B cell (primary cell): ENCODE measurements at regions not wholly inside any gene's neighbourhood (a gene's known extent, or its start where the extent isn't known, plus 50 kb on each side); places are given as distances from the start of the nearest gene placed in this dataset.

Source experiments
- ATAC-seq: fragments of 200-7000 bp; cut with Tn5 transposase; one replicate; pipeline ENCODE4 v1.10.0; 2021; ENCODE audit warnings: low read depth, mild to moderate bottlenecking, moderate number of reproducible peaks, moderate library complexity
- CTCF ChIA-PET: fragments of 350-600 bp; sonication (Branson Sonifier 250); formaldehyde crosslinking; loops from one replicate; lab custom pipeline; 2021; ENCODE audit warnings: antibody characterized with exemption, inconsistent platforms; lab: Charles Lee
- POLR2A ChIA-PET: fragments of 350-600 bp; sonication (Branson Sonifier 250); formaldehyde crosslinking; loops from one replicate; lab custom pipeline; 2021; ENCODE audit warnings: antibody characterized with exemption; lab: Charles Lee
- DNase-seq: peaks from one replicate; pipeline ENCODE4 v3.0.0; 2013
- H2AFZ ChIP-seq: 2 replicates; pipeline ENCODE4 v1.6.1; 2012; ENCODE audit warnings: mild to moderate bottlenecking, low read depth, low read length; ENCODE audit not compliant: insufficient read depth, poor library complexity, severe bottlenecking
- H3K27ac ChIP-seq, 2 donors: 1 replicate in 1 of 2; 2 replicates in 1 of 2; pipeline ENCODE4 v1.5.1; 2012 to 2013; ENCODE audit warnings: low read length in 2 of 2, mild to moderate bottlenecking in 2 of 2, moderate library complexity in 1 of 2
- H3K27me3 ChIP-seq, 4 experiments: fragments of 200-600 bp in 1 of 4; sonication (generic) in 1 of 4; replicated peaks in 1 of 4; 1 replicate in 2 of 4; 2 replicates in 2 of 4; pipeline versions ENCODE4 v1.6.1 to v1.7.0; 2013 to 2016; ENCODE audit warnings: low read length in 3 of 4, mild to moderate bottlenecking in 2 of 4, mixed read lengths in 1 of 4, moderate library complexity in 1 of 4; ENCODE audit not compliant: insufficient read depth in 4 of 4, control insufficient read depth in 3 of 4; ENCODE audit errors: control extremely low read depth in 1 of 4
- H3K36me3 ChIP-seq, 2 experiments: replicated peaks in 1 of 2; 1 replicate in 1 of 2; 2 replicates in 1 of 2; pipeline versions ENCODE4 v1.6.1 to v1.7.1; 2013; ENCODE audit warnings: low read length in 1 of 2; ENCODE audit not compliant: insufficient read depth in 2 of 2, control insufficient read depth in 1 of 2; ENCODE audit errors: control extremely low read depth in 1 of 2, extremely low read depth in 1 of 2
- H3K4me1 ChIP-seq, 2 donors: fragments of 200-600 bp in 1 of 2; sonication (generic) in 1 of 2; 1 replicate in 1 of 2; 2 replicates in 1 of 2; pipeline versions ENCODE4 v1.5.1 to v1.6.1; 2013 to 2017; ENCODE audit warnings: low read length in 2 of 2; ENCODE audit not compliant: control insufficient read depth in 2 of 2, insufficient read depth in 2 of 2
- H3K4me2 ChIP-seq: replicated peaks from 2 replicates; pipeline ENCODE3; 2012; ENCODE audit warnings: mild to moderate bottlenecking, low read depth, low read length; ENCODE audit not compliant: poor library complexity, severe bottlenecking
- H3K4me3 ChIP-seq, 5 experiments: fragments of 200-600 bp in 1 of 5; sonication (generic) in 1 of 5; 1 replicate in 3 of 5; 2 replicates in 2 of 5; pipeline versions ENCODE4 v1.5.1 to v1.7.0; 2011 to 2016; ENCODE audit warnings: low read length in 4 of 5, mild to moderate bottlenecking in 4 of 5, low read depth in 2 of 5, control low read depth in 1 of 5, moderate library complexity in 1 of 5; ENCODE audit not compliant: insufficient read depth in 1 of 5; ENCODE audit errors: control extremely low read depth in 1 of 5, extremely low read depth in 1 of 5
- H3K79me2 ChIP-seq: fragments of 200-600 bp; sonication (generic); one replicate; pipeline ENCODE4 v1.6.0; 2016; ENCODE audit warnings: low read length; ENCODE audit not compliant: control insufficient read depth, insufficient read depth
- H3K9ac ChIP-seq: fragments of 200-600 bp; sonication (generic); 2 replicates; pipeline ENCODE4 v1.6.1; 2017; ENCODE audit warnings: mild to moderate bottlenecking, low read length, moderate library complexity
- H3K9me3 ChIP-seq, 3 donors: one replicate each; pipeline versions ENCODE4 v1.6.1 to v1.7.1; 2013; ENCODE audit warnings: low read length in 2 of 3; ENCODE audit not compliant: control insufficient read depth in 2 of 3, insufficient read depth in 1 of 3; ENCODE audit errors: control extremely low read depth in 1 of 3
- H4K20me1 ChIP-seq: 2 replicates; pipeline ENCODE4 v1.6.0; 2012; ENCODE audit warnings: mild to moderate bottlenecking, low read length; ENCODE audit not compliant: insufficient read depth, control insufficient read depth, poor library complexity, severe bottlenecking
- H3K27ac Mint-ChIP-seq: one replicate; pipeline ENCODE4 v1.8.0; 2021; ENCODE audit warnings: mixed read lengths
- H3K27me3 Mint-ChIP-seq: one replicate; pipeline ENCODE4 v1.8.0; 2021; ENCODE audit warnings: mixed read lengths
- H3K4me1 Mint-ChIP-seq: one replicate; pipeline ENCODE4 v1.8.0; 2021; ENCODE audit warnings: mixed read lengths
- H3K4me3 Mint-ChIP-seq: one replicate; pipeline ENCODE4 v1.8.0; 2021; ENCODE audit warnings: mixed read lengths
- H3K9me3 Mint-ChIP-seq: one replicate; pipeline ENCODE4 v1.8.0; 2022; ENCODE audit warnings: mixed read lengths; ENCODE audit not compliant: insufficient read depth
- EZH2 ChIP-seq: IDR thresholded peaks from 2 replicates; pipeline ENCODE4 v1.6.1; 2012; ENCODE audit warnings: borderline replicate concordance, low read depth, mild to moderate bottlenecking, moderate library complexity, low read length; ENCODE audit not compliant: insufficient read depth, poor library complexity, severe bottlenecking
- WGBS: methylation state at CpG from one replicate; pipeline ENCODE4 v1.1.5; 2013; ENCODE audit warnings: missing lambda C conversion rate; ENCODE audit not compliant: insufficient coverage; 5-methylcytosine and 5-hydroxymethylcytosine counted together
- intact Hi-C: fragments of 100-400 bp; cut with micrococcal nuclease; formaldehyde crosslinking; loops from one replicate; pipeline ENCODE4 v1.10.0; 2022
- TF ChIP-seq, protein P1 (sequence below): fragments of 200-600 bp; IDR thresholded peaks from one replicate; pipeline ENCODE4 v1.8.0; 2022; ENCODE audit warnings: antibody characterized with exemption, mild to moderate bottlenecking

DNA sequence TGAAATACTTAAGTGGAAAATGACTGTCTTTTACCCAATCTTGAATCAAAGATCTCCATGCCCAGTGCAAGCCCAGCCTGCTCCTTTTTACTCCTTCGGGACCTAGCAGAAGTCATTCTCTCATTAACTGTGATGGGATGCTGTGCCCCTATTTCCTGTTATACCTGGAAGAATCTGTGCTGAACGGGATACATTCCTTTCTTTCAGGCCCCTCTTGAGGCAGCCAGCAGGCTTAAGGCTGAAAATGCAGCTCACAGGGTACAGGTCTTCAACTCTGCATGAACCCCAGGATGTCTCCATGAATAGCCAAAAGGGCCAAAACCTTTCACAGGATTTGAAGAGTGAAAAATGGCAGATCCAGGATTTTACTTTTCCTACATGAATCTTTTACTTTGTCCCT, 784.8 kb upstream of the KLHL29 start:
- Histone ChIP-seq H3K27me3 (no peaks in the 10 kb centered on the region), H3K79me2 (no peaks in the 10 kb centered on the region), H4K20me1 (no peaks in the 10 kb centered on the region), H3K27ac (no peak overlapping the region), H3K4me1 (no peaks in the 10 kb centered on the region), H3K9ac (no peak overlapping the region), H2AFZ (no peak overlapping the region), H3K4me2 (no peak overlapping the region), H3K36me3 (no peaks in the 10 kb centered on the region), H3K4me3 (no peak overlapping the region), H3K9me3 (no peaks in the 10 kb centered on the region)
- ATAC-seq (no peak), DNase-seq (no peak)
- Mint-ChIP-seq H3K27me3 (no peaks in the 10 kb centered on the region), H3K4me1 (no peaks in the 10 kb centered on the region), H3K4me3 (no peak overlapping the region), H3K9me3 (no peaks in the 10 kb centered on the region), H3K27ac (no peak overlapping the region)
- 57% methylated on average over 1 of the region's 2 CpGs for WGBS
- intact Hi-C loops: no loop called here
- CTCF ChIA-PET: no interaction called here
- POLR2A ChIA-PET: no interaction called here
- TF ChIP-seq EZH2: no peak
- TF ChIP-seq, protein P1, sequence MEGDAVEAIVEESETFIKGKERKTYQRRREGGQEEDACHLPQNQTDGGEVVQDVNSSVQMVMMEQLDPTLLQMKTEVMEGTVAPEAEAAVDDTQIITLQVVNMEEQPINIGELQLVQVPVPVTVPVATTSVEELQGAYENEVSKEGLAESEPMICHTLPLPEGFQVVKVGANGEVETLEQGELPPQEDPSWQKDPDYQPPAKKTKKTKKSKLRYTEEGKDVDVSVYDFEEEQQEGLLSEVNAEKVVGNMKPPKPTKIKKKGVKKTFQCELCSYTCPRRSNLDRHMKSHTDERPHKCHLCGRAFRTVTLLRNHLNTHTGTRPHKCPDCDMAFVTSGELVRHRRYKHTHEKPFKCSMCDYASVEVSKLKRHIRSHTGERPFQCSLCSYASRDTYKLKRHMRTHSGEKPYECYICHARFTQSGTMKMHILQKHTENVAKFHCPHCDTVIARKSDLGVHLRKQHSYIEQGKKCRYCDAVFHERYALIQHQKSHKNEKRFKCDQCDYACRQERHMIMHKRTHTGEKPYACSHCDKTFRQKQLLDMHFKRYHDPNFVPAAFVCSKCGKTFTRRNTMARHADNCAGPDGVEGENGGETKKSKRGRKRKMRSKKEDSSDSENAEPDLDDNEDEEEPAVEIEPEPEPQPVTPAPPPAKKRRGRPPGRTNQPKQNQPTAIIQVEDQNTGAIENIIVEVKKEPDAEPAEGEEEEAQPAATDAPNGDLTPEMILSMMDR: no peak

DNA sequence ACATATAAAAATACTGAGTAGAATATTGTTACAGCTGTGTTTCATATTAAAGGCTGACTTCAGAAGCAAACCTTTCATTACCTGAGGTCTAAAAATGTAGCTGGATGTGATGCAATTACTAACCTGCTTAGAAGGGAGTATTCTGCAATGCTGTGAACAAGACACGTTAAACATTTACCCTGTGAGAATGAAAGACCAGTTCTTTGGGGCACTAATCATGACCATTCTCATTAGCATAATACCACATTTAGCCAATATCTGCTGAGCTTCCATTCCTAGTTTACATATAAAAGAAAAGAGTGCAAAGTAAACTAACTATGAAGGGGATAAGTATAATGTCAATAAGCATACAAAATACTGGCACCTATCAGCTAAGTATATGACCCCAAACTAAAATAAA, 784.0 kb upstream of the KLHL29 start:
- ChIA-PET POLR2A (no interaction called here), CTCF (no interaction called here)
- Histone ChIP-seq H3K27ac (no peak overlapping the region), H3K36me3 (no peaks in the 10 kb centered on the region), H3K4me3 (no peak overlapping the region), H3K4me2 (no peak overlapping the region), H3K4me1 (no peaks in the 10 kb centered on the region), H3K79me2 (no peaks in the 10 kb centered on the region), H3K27me3 (no peaks in the 10 kb centered on the region), H2AFZ (no peak overlapping the region), H3K9me3 (no peaks in the 10 kb centered on the region), H4K20me1 (no peaks in the 10 kb centered on the region), H3K9ac (no peak overlapping the region)
- Mint-ChIP-seq H3K4me3 (no peak overlapping the region), H3K27ac (no peak overlapping the region), H3K4me1 (no peaks in the 10 kb centered on the region), H3K27me3 (no peaks in the 10 kb centered on the region), H3K9me3 (no peaks in the 10 kb centered on the region)
- DNase-seq (no peak), ATAC-seq (no peak)
- TF ChIP-seq, protein P1: no peak
- no peak for TF ChIP-seq EZH2
- no CpG with 5 or more reads among the region's 1 CpG for whole genome bisulfite sequencing
- intact Hi-C loops: no loop called here
